ENCODE measurements at regions not wholly inside any gene's neighbourhood (a gene's known extent, or its start where the extent isn't known, plus 50 kb on each side); places are given as distances from the start of the nearest gene placed in this dataset.

GRCh38 chr7:85781606-85782005, 594.8 kb upstream of the SEMA3D start:
- no peak for DNase-seq (ENCODE audit: low spot score)

GRCh38 chr7:85776691-85777345, 590.0 kb upstream of the SEMA3D start:
- DNase-seq (ENCODE audit: low spot score), result no peak

- DNase-seq (ENCODE audit: low spot score), result no peak
Observed at GRCh38 chr7:85775431-85775830, 588.6 kb upstream of the SEMA3D start.

- no peak for DNase-seq (ENCODE audit: low spot score)
Observed at GRCh38 chr7:85774986-85775385, 588.1 kb upstream of the SEMA3D start.

- DNase-seq (ENCODE audit: low spot score), result no peak
Observed at GRCh38 chr7:85773116-85773728, 586.4 kb upstream of the SEMA3D start.

- DNase-seq (ENCODE audit: low spot score), result no peak
Observed at GRCh38 chr7:85771516-85771915, 584.7 kb upstream of the SEMA3D start.

GRCh38 chr7:85770332-85770731, 583.5 kb upstream of the SEMA3D start:
- DNase-seq (ENCODE audit: low spot score), result no peak

- DNase-seq (ENCODE audit: low spot score), result no peak
Observed at GRCh38 chr7:85765698-85766298, 578.9 kb upstream of the SEMA3D start.

- DNase-seq (ENCODE audit: low spot score), result no peak
Observed at GRCh38 chr7:85764034-85764433, 577.2 kb upstream of the SEMA3D start.

GRCh38 chr7:85757348-85757747, 570.5 kb upstream of the SEMA3D start:
- no peak for DNase-seq (ENCODE audit: low spot score)

- DNase-seq (ENCODE audit: low spot score), result no peak
Observed at GRCh38 chr7:85750454-85750949, 563.6 kb upstream of the SEMA3D start.

GRCh38 chr7:85749696-85750453, 563.0 kb upstream of the SEMA3D start:
- no peak for DNase-seq (ENCODE audit: low spot score)

GRCh38 chr7:85748861-85749260, 562.0 kb upstream of the SEMA3D start:
- DNase-seq (ENCODE audit: low spot score), result no peak

GRCh38 chr7:85737426-85737825, 550.6 kb upstream of the SEMA3D start:
- no peak for DNase-seq (ENCODE audit: low spot score)

- DNase-seq (ENCODE audit: low spot score), result no peak
Observed at GRCh38 chr7:85736085-85736484, 549.2 kb upstream of the SEMA3D start.

- no peak for DNase-seq (ENCODE audit: low spot score)
Observed at GRCh38 chr7:85734823-85735222, 548.0 kb upstream of the SEMA3D start.

GRCh38 chr7:85733169-85733915, 546.5 kb upstream of the SEMA3D start:
- no peak for DNase-seq (ENCODE audit: low spot score)

GRCh38 chr7:85730012-85730411, 543.2 kb upstream of the SEMA3D start:
- no peak for DNase-seq (ENCODE audit: low spot score)

- no peak for DNase-seq (ENCODE audit: low spot score)
Observed at GRCh38 chr7:85725026-85725425, 538.2 kb upstream of the SEMA3D start.

- DNase-seq (ENCODE audit: low spot score), result no peak
Observed at GRCh38 chr7:85719981-85720953, 533.4 kb upstream of the SEMA3D start.

GRCh38 chr7:85716353-85716752, 529.5 kb upstream of the SEMA3D start:
- DNase-seq (ENCODE audit: low spot score), result no peak
